Activated naive CD8-positive, alpha-beta T cell treated with anti-CD3 and anti-CD28 coated beads for 36 hours (primary cell): ENCODE measurements at regions not wholly inside any gene's neighbourhood (a gene's known extent, or its start where the extent isn't known, plus 50 kb on each side); places are given as distances from the start of the nearest gene placed in this dataset.

ENCODE experiments used
- DNase-seq: peaks from one replicate; pipeline ENCODE4 v3.0.0; 2021
- H3K27ac Mint-ChIP-seq: one replicate; pipeline ENCODE4 v1.8.0; 2022; ENCODE audit warnings: mild to moderate bottlenecking, moderate library complexity, mixed read lengths
- H3K27me3 Mint-ChIP-seq: one replicate; pipeline ENCODE4 v1.8.0; 2022; ENCODE audit warnings: mild to moderate bottlenecking, mixed read lengths
- H3K36me3 Mint-ChIP-seq: one replicate; pipeline ENCODE4 v1.8.0; 2021; ENCODE audit warnings: mild to moderate bottlenecking, mixed read lengths
- H3K4me1 Mint-ChIP-seq: one replicate; pipeline ENCODE4 v1.8.0; 2021; ENCODE audit warnings: mixed read lengths
- H3K4me3 Mint-ChIP-seq: one replicate; pipeline ENCODE4 v1.8.0; 2022; ENCODE audit warnings: mild to moderate bottlenecking, moderate library complexity, mixed read lengths
- H3K9me3 Mint-ChIP-seq: one replicate; pipeline ENCODE4 v1.8.0; 2022; ENCODE audit warnings: mixed read lengths

- peaks cover 11% of the 10 kb centered on the region for H3K27me3 Mint-ChIP-seq
- H3K4me3 Mint-ChIP-seq = no peak overlapping the region
- DNase-seq = no peak
- H3K36me3 Mint-ChIP-seq = no peaks in the 10 kb centered on the region
- H3K27ac Mint-ChIP-seq = no peak overlapping the region
- H3K9me3 Mint-ChIP-seq = no peaks in the 10 kb centered on the region
- no peaks in the 10 kb centered on the region for H3K4me1 Mint-ChIP-seq
Measured at GRCh38 chr2:65789923-65790675, 357.7 kb upstream of the SPRED2 start.

GRCh38 chr2:65788556-65788955, 356.2 kb upstream of the SPRED2 start:
- no peaks in the 10 kb centered on the region for H3K4me1 Mint-ChIP-seq
- H3K27ac Mint-ChIP-seq = no peak overlapping the region
- no peaks in the 10 kb centered on the region for H3K36me3 Mint-ChIP-seq
- H3K4me3 Mint-ChIP-seq = no peak overlapping the region
- H3K9me3 Mint-ChIP-seq = no peaks in the 10 kb centered on the region
- H3K27me3 Mint-ChIP-seq = peaks cover 11% of the 10 kb centered on the region
- no peak for DNase-seq

GRCh38 chr2:65786765-65787164, 354.4 kb upstream of the SPRED2 start:
- Mint-ChIP-seq H3K4me1 (no peaks in the 10 kb centered on the region), H3K27ac (no peak overlapping the region), H3K36me3 (no peaks in the 10 kb centered on the region), H3K4me3 (no peak overlapping the region), H3K27me3 (peaks cover 11% of the 10 kb centered on the region), H3K9me3 (no peaks in the 10 kb centered on the region)
- no peak for DNase-seq

- no peaks in the 10 kb centered on the region for H3K36me3 Mint-ChIP-seq
- H3K9me3 Mint-ChIP-seq = no peaks in the 10 kb centered on the region
- H3K27me3 Mint-ChIP-seq = peaks cover 10% of the 10 kb centered on the region
- H3K4me3 Mint-ChIP-seq = no peak overlapping the region
- no peak for DNase-seq
- no peaks in the 10 kb centered on the region for H3K4me1 Mint-ChIP-seq
- no peak overlapping the region for H3K27ac Mint-ChIP-seq
Measured at GRCh38 chr2:65786007-65786717, 353.8 kb upstream of the SPRED2 start.

- Mint-ChIP-seq H3K4me3 (no peak overlapping the region), H3K36me3 (no peaks in the 10 kb centered on the region), H3K4me1 (no peaks in the 10 kb centered on the region), H3K9me3 (no peaks in the 10 kb centered on the region), H3K27ac (no peak overlapping the region), H3K27me3 (no peaks in the 10 kb centered on the region)
- DNase-seq = no peak
Measured at GRCh38 chr2:65782996-65783650, 350.7 kb upstream of the SPRED2 start.

GRCh38 chr2:65782186-65782585, 349.8 kb upstream of the SPRED2 start:
- no peaks in the 10 kb centered on the region for H3K4me1 Mint-ChIP-seq

GRCh38 chr2:65781756-65782155, 349.4 kb upstream of the SPRED2 start:
- Mint-ChIP-seq H3K4me3 (no peak overlapping the region), H3K27me3 (no peaks in the 10 kb centered on the region), H3K4me1 (no peaks in the 10 kb centered on the region), H3K9me3 (no peaks in the 10 kb centered on the region), H3K27ac (no peak overlapping the region), H3K36me3 (no peaks in the 10 kb centered on the region)
- DNase-seq = no peak

More at GRCh38 chr2:65782186-65782585, 349.8 kb upstream of the SPRED2 start:
- no peak overlapping the region for H3K27ac Mint-ChIP-seq
- H3K4me3 Mint-ChIP-seq = no peak overlapping the region
- H3K27me3 Mint-ChIP-seq = no peaks in the 10 kb centered on the region
- no peak for DNase-seq
- no peaks in the 10 kb centered on the region for H3K36me3 Mint-ChIP-seq
- H3K9me3 Mint-ChIP-seq = no peaks in the 10 kb centered on the region

- no peak overlapping the region for H3K27ac Mint-ChIP-seq
- no peak overlapping the region for H3K4me3 Mint-ChIP-seq
- H3K36me3 Mint-ChIP-seq = no peaks in the 10 kb centered on the region
- no peaks in the 10 kb centered on the region for H3K4me1 Mint-ChIP-seq
- H3K27me3 Mint-ChIP-seq = no peaks in the 10 kb centered on the region
- H3K9me3 Mint-ChIP-seq = no peaks in the 10 kb centered on the region
- no peak for DNase-seq
Measured at GRCh38 chr2:65779021-65779420, 346.6 kb upstream of the SPRED2 start.

- Mint-ChIP-seq H3K27me3 (no peaks in the 10 kb centered on the region), H3K27ac (no peak overlapping the region), H3K9me3 (no peaks in the 10 kb centered on the region), H3K4me3 (no peak overlapping the region), H3K36me3 (no peaks in the 10 kb centered on the region), H3K4me1 (no peaks in the 10 kb centered on the region)
- no peak for DNase-seq
Measured at GRCh38 chr2:65778137-65778536, 345.7 kb upstream of the SPRED2 start.

GRCh38 chr2:65775839-65776238, 343.4 kb upstream of the SPRED2 start:
- no peak overlapping the region for H3K4me3 Mint-ChIP-seq
- no peaks in the 10 kb centered on the region for H3K9me3 Mint-ChIP-seq
- DNase-seq = no peak
- H3K27ac Mint-ChIP-seq = no peak overlapping the region
- H3K27me3 Mint-ChIP-seq = no peaks in the 10 kb centered on the region
- H3K36me3 Mint-ChIP-seq = no peaks in the 10 kb centered on the region
- H3K4me1 Mint-ChIP-seq = no peaks in the 10 kb centered on the region

GRCh38 chr2:65767946-65768345, 335.5 kb upstream of the SPRED2 start:
- no peak for DNase-seq
- no peaks in the 10 kb centered on the region for H3K27me3 Mint-ChIP-seq
- no peak overlapping the region for H3K4me3 Mint-ChIP-seq
- H3K4me1 Mint-ChIP-seq = no peaks in the 10 kb centered on the region
- H3K27ac Mint-ChIP-seq = no peak overlapping the region
- no peaks in the 10 kb centered on the region for H3K36me3 Mint-ChIP-seq
- H3K9me3 Mint-ChIP-seq = no peaks in the 10 kb centered on the region

GRCh38 chr2:65766768-65767267, 334.4 kb upstream of the SPRED2 start:
- DNase-seq = no peak
- Mint-ChIP-seq H3K36me3 (no peaks in the 10 kb centered on the region), H3K9me3 (no peaks in the 10 kb centered on the region), H3K27me3 (peaks cover 4% of the 10 kb centered on the region), H3K27ac (no peak overlapping the region), H3K4me3 (no peak overlapping the region), H3K4me1 (no peaks in the 10 kb centered on the region)

- no peak overlapping the region for H3K4me3 Mint-ChIP-seq
- peaks cover 9% of the 10 kb centered on the region for H3K27me3 Mint-ChIP-seq
- no peaks in the 10 kb centered on the region for H3K9me3 Mint-ChIP-seq
- H3K27ac Mint-ChIP-seq = no peak overlapping the region
- H3K4me1 Mint-ChIP-seq = no peaks in the 10 kb centered on the region
- no peaks in the 10 kb centered on the region for H3K36me3 Mint-ChIP-seq
- no peak for DNase-seq
Measured at GRCh38 chr2:65765376-65765775, 333.0 kb upstream of the SPRED2 start.

GRCh38 chr2:65762068-65762467, 329.7 kb upstream of the SPRED2 start:
- peaks cover 3% of the 10 kb centered on the region for H3K9me3 Mint-ChIP-seq
- H3K36me3 Mint-ChIP-seq = no peaks in the 10 kb centered on the region
- peaks cover 14% of the 10 kb centered on the region for H3K27me3 Mint-ChIP-seq
- DNase-seq = no peak
- no peaks in the 10 kb centered on the region for H3K4me1 Mint-ChIP-seq
- H3K4me3 Mint-ChIP-seq = no peak overlapping the region
- H3K27ac Mint-ChIP-seq = no peak overlapping the region

- Mint-ChIP-seq H3K4me3 (no peak overlapping the region), H3K27ac (no peak overlapping the region), H3K36me3 (no peaks in the 10 kb centered on the region), H3K4me1 (no peaks in the 10 kb centered on the region), H3K27me3 (no peaks in the 10 kb centered on the region), H3K9me3 (peaks cover 4% of the 10 kb centered on the region)
- no peak for DNase-seq
Measured at GRCh38 chr2:65754219-65754618, 321.8 kb upstream of the SPRED2 start.
